ENCODE measurements at regions not wholly inside any gene's neighbourhood (a gene's known extent, or its start where the extent isn't known, plus 50 kb on each side); places are given as distances from the start of the nearest gene placed in this dataset.
"Not testable (repeated sequence)": the region's sequence is repeated elsewhere in the genome, so short reads cannot be mapped to it uniquely, and the experiment has no call there.

GRCh38 chr1:187714470-187714869 is 885.7 kb downstream of the PLA2G4A start:
- Histone ChIP-seq H3K4me1 (ENCODE audit: insufficient read depth, low read length) (no peaks in the 10 kb centered on the region), H3K4me3 (ENCODE audit: low read length) (no peak overlapping the region), H3K9me3 (ENCODE audit: low read length) (no peaks in the 10 kb centered on the region), H2AFZ (ENCODE audit: low read depth, low read length) (no peak overlapping the region), H3K27me3 (ENCODE audit: insufficient read depth, low read length) (no peaks in the 10 kb centered on the region), H3K36me3 (ENCODE audit: insufficient read depth, low read length) (no peaks in the 10 kb centered on the region)

- H3K36me3 ChIP-seq (ENCODE audit: insufficient read depth, low read length): no peaks in the 10 kb centered on the region
- no peak overlapping the region for H2AFZ ChIP-seq (ENCODE audit: low read depth, low read length)
- H3K9me3 ChIP-seq (ENCODE audit: low read length): no peaks in the 10 kb centered on the region
- H3K4me1 ChIP-seq (ENCODE audit: insufficient read depth, low read length): no peaks in the 10 kb centered on the region
- H3K27me3 ChIP-seq (ENCODE audit: insufficient read depth, low read length): no peaks in the 10 kb centered on the region
- H3K4me3 ChIP-seq (ENCODE audit: low read length): no peak overlapping the region
These were observed 886.7 kb downstream of the PLA2G4A start for GRCh38 chr1:187715483-187715882.

GRCh38 chr1:187716160-187716559 is 887.4 kb downstream of the PLA2G4A start:
- H3K4me1 ChIP-seq (ENCODE audit: insufficient read depth, low read length): no peaks in the 10 kb centered on the region
- H3K4me3 ChIP-seq (ENCODE audit: low read length): no peak overlapping the region
- H3K9me3 ChIP-seq (ENCODE audit: low read length): no peaks in the 10 kb centered on the region
- H3K36me3 ChIP-seq (ENCODE audit: insufficient read depth, low read length): no peaks in the 10 kb centered on the region
- no peaks in the 10 kb centered on the region for H3K27me3 ChIP-seq (ENCODE audit: insufficient read depth, low read length)
- no peak overlapping the region for H2AFZ ChIP-seq (ENCODE audit: low read depth, low read length)

- no peak overlapping the region for H3K4me3 ChIP-seq (ENCODE audit: low read length)
- no peaks in the 10 kb centered on the region for H3K4me1 ChIP-seq (ENCODE audit: insufficient read depth, low read length)
- H2AFZ ChIP-seq (ENCODE audit: low read depth, low read length): no peak overlapping the region
- no peaks in the 10 kb centered on the region for H3K27me3 ChIP-seq (ENCODE audit: insufficient read depth, low read length)
- H3K9me3 ChIP-seq (ENCODE audit: low read length): no peaks in the 10 kb centered on the region
- H3K36me3 ChIP-seq (ENCODE audit: insufficient read depth, low read length): no peaks in the 10 kb centered on the region
These were observed 889.8 kb downstream of the PLA2G4A start for GRCh38 chr1:187718527-187718926.

- Histone ChIP-seq H3K27me3 (ENCODE audit: insufficient read depth, low read length) (no peaks in the 10 kb centered on the region), H2AFZ (ENCODE audit: low read depth, low read length) (no peak overlapping the region), H3K4me3 (ENCODE audit: low read length) (no peak overlapping the region), H3K9me3 (ENCODE audit: low read length) (no peaks in the 10 kb centered on the region), H3K36me3 (ENCODE audit: insufficient read depth, low read length) (no peaks in the 10 kb centered on the region), H3K4me1 (ENCODE audit: insufficient read depth, low read length) (no peaks in the 10 kb centered on the region)
These were observed 892.5 kb downstream of the PLA2G4A start for GRCh38 chr1:187721216-187721615.

GRCh38 chr1:187725216-187725615 is 896.5 kb downstream of the PLA2G4A start:
- Histone ChIP-seq H3K9me3 (ENCODE audit: low read length) (no peaks in the 10 kb centered on the region), H2AFZ (ENCODE audit: low read depth, low read length) (no peak overlapping the region), H3K4me1 (ENCODE audit: insufficient read depth, low read length) (no peaks in the 10 kb centered on the region), H3K36me3 (ENCODE audit: insufficient read depth, low read length) (no peaks in the 10 kb centered on the region), H3K4me3 (ENCODE audit: low read length) (no peak overlapping the region), H3K27me3 (ENCODE audit: insufficient read depth, low read length) (no peaks in the 10 kb centered on the region)

GRCh38 chr1:187733232-187733631 is 904.5 kb downstream of the PLA2G4A start:
- no peak overlapping the region for H2AFZ ChIP-seq (ENCODE audit: low read depth, low read length)
- no peaks in the 10 kb centered on the region for H3K27me3 ChIP-seq (ENCODE audit: insufficient read depth, low read length)
- no peaks in the 10 kb centered on the region for H3K4me1 ChIP-seq (ENCODE audit: insufficient read depth, low read length)
- no peak overlapping the region for H3K4me3 ChIP-seq (ENCODE audit: low read length)
- no peaks in the 10 kb centered on the region for H3K36me3 ChIP-seq (ENCODE audit: insufficient read depth, low read length)
- no peaks in the 10 kb centered on the region for H3K9me3 ChIP-seq (ENCODE audit: low read length)

- Histone ChIP-seq H2AFZ (ENCODE audit: low read depth, low read length) (no peak overlapping the region), H3K4me1 (ENCODE audit: insufficient read depth, low read length) (no peaks in the 10 kb centered on the region), H3K27me3 (ENCODE audit: insufficient read depth, low read length) (no peaks in the 10 kb centered on the region), H3K9me3 (ENCODE audit: low read length) (no peaks in the 10 kb centered on the region), H3K36me3 (ENCODE audit: insufficient read depth, low read length) (no peaks in the 10 kb centered on the region), H3K4me3 (ENCODE audit: low read length) (no peak overlapping the region)
These were observed 905.7 kb downstream of the PLA2G4A start for GRCh38 chr1:187734427-187734826.

- no peaks in the 10 kb centered on the region for H3K27me3 ChIP-seq (ENCODE audit: insufficient read depth, low read length)
- no peaks in the 10 kb centered on the region for H3K4me1 ChIP-seq (ENCODE audit: insufficient read depth, low read length)
- no peak overlapping the region for H3K4me3 ChIP-seq (ENCODE audit: low read length)
- no peaks in the 10 kb centered on the region for H3K9me3 ChIP-seq (ENCODE audit: low read length)
- H2AFZ ChIP-seq (ENCODE audit: low read depth, low read length): no peak overlapping the region
- H3K36me3 ChIP-seq (ENCODE audit: insufficient read depth, low read length): no peaks in the 10 kb centered on the region
These were observed 915.9 kb downstream of the PLA2G4A start for GRCh38 chr1:187744665-187745064.

GRCh38 chr1:187755536-187755935 is 926.8 kb downstream of the PLA2G4A start:
- Histone ChIP-seq H3K27me3 (ENCODE audit: insufficient read depth, low read length) (no peaks in the 10 kb centered on the region), H3K36me3 (ENCODE audit: insufficient read depth, low read length) (no peaks in the 10 kb centered on the region), H3K4me1 (ENCODE audit: insufficient read depth, low read length) (no peaks in the 10 kb centered on the region), H3K4me3 (ENCODE audit: low read length) (no peak overlapping the region), H3K9me3 (ENCODE audit: low read length) (no peaks in the 10 kb centered on the region), H2AFZ (ENCODE audit: low read depth, low read length) (no peak overlapping the region)

- not testable (repeated sequence) for H3K4me1 ChIP-seq (ENCODE audit: insufficient read depth, low read length); H3K27me3 ChIP-seq (ENCODE audit: insufficient read depth, low read length); H3K9me3 ChIP-seq (ENCODE audit: low read length); H2AFZ ChIP-seq (ENCODE audit: low read depth, low read length); H3K4me3 ChIP-seq (ENCODE audit: low read length); H3K36me3 ChIP-seq (ENCODE audit: insufficient read depth, low read length)
These were observed 927.9 kb downstream of the PLA2G4A start for GRCh38 chr1:187756684-187757083.

- Histone ChIP-seq H3K4me3 (ENCODE audit: low read length) (no peak overlapping the region), H3K4me1 (ENCODE audit: insufficient read depth, low read length) (no peaks in the 10 kb centered on the region), H3K9me3 (ENCODE audit: low read length) (no peaks in the 10 kb centered on the region), H3K36me3 (ENCODE audit: insufficient read depth, low read length) (no peaks in the 10 kb centered on the region), H3K27me3 (ENCODE audit: insufficient read depth, low read length) (no peaks in the 10 kb centered on the region), H2AFZ (ENCODE audit: low read depth, low read length) (no peak overlapping the region)
These were observed 931.1 kb downstream of the PLA2G4A start for GRCh38 chr1:187759825-187760333.

GRCh38 chr1:187762118-187762517 is 933.4 kb downstream of the PLA2G4A start:
- Histone ChIP-seq H3K4me1 (ENCODE audit: insufficient read depth, low read length) (no peaks in the 10 kb centered on the region), H2AFZ (ENCODE audit: low read depth, low read length) (no peak overlapping the region), H3K36me3 (ENCODE audit: insufficient read depth, low read length) (no peaks in the 10 kb centered on the region), H3K4me3 (ENCODE audit: low read length) (no peak overlapping the region), H3K9me3 (ENCODE audit: low read length) (no peaks in the 10 kb centered on the region), H3K27me3 (ENCODE audit: insufficient read depth, low read length) (no peaks in the 10 kb centered on the region)

- Histone ChIP-seq H3K4me1 (ENCODE audit: insufficient read depth, low read length) (no peaks in the 10 kb centered on the region), H2AFZ (ENCODE audit: low read depth, low read length) (no peak overlapping the region), H3K4me3 (ENCODE audit: low read length) (no peak overlapping the region), H3K9me3 (ENCODE audit: low read length) (no peaks in the 10 kb centered on the region), H3K27me3 (ENCODE audit: insufficient read depth, low read length) (no peaks in the 10 kb centered on the region), H3K36me3 (ENCODE audit: insufficient read depth, low read length) (no peaks in the 10 kb centered on the region)
These were observed 934.7 kb downstream of the PLA2G4A start for GRCh38 chr1:187763465-187763864.

All from neuron (in vitro differentiated cells).